ENCODE measurements at regions not wholly inside any gene's neighbourhood (a gene's known extent, or its start where the extent isn't known, plus 50 kb on each side); places are given as distances from the start of the nearest gene placed in this dataset.

DNA sequence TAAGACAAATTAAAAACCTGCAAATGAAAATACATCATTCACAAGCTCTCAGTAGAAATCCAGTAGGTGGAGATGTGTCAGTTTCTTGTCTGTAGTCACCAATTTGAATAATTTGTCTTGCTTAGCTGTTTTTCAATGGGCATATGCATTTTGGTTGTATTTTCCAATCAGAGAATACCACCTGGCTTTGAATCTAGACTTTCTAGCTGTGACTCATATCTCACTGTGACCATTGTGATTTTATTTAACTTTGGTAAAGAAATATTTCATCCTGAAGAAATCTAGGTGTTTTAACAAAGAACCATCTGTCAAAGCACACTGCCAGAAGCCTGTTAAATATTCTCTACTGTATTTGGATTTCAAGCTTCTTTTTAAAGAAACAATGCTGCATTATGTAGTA lies 1650.6 kb upstream of the IGFBP7 start:
- H3K27ac ChIP-seq (ENCODE audit: low read depth) = no peak overlapping the region
- no peaks in the 10 kb centered on the region for H4K20me1 ChIP-seq (replicated peaks; ENCODE audit: insufficient read depth)
- no peaks in the 10 kb centered on the region for H3K79me2 ChIP-seq (replicated peaks; ENCODE audit: insufficient read depth)
- no peak for ATAC-seq
- H3K4me1 ChIP-seq (ENCODE audit: insufficient read depth) = no peaks in the 10 kb centered on the region
- Mint-ChIP-seq H3K27ac (no peak overlapping the region), H3K9me3 (no peaks in the 10 kb centered on the region), H3K4me3 (no peak overlapping the region), H3K4me1 (no peaks in the 10 kb centered on the region), H3K36me3 (ENCODE audit: low read depth) (no peaks in the 10 kb centered on the region), H3K27me3 (ENCODE audit: insufficient read depth, low read depth, poor library complexity) (peaks cover 2% of the 10 kb centered on the region)
- no peaks in the 10 kb centered on the region for H3K36me3 ChIP-seq (ENCODE audit: insufficient read depth)
- no peak overlapping the region for H3K4me3 ChIP-seq
- H3F3A ChIP-seq (replicated peaks; ENCODE audit: low read depth) = no peaks in the 10 kb centered on the region; the same call in 1 of the 2 replicates
- no peak overlapping the region for H3K4me2 ChIP-seq
- H2AFZ ChIP-seq = no peak overlapping the region
- TF ChIP-seq JUNB (IDR thresholded peaks at IDR 0.05; ENCODE audit: unreplicated experiment) = no peak
- no peak for DNase-seq (ENCODE audit: low spot score)
- no peaks in the 10 kb centered on the region for H3K27me3 ChIP-seq (ENCODE audit: insufficient read depth)
- no peaks in the 10 kb centered on the region; the same call in 1 of the 2 replicates for H3K9me2 ChIP-seq (ENCODE audit: insufficient read depth)

DNA sequence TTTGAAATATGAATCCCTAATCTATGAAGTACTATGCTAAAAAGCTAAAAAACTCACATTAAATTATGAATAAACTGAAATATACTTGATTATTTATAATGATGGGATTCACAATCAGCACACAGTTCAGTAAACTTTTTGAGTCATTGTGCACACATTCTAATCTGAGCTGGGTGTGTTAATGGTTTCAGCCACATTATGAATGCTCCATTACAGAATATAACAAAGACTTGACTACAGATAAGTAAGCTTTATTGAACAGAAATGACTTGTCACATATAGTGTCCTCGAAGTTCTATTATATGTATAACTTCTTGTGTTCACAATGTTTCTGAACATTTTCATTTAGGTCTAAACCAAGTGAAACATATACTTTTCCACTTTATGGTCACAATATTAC lies 1649.9 kb upstream of the IGFBP7 start:
- Histone ChIP-seq H3K4me1 (ENCODE audit: insufficient read depth) (no peaks in the 10 kb centered on the region), H3K4me2 (no peak overlapping the region), H3K9me2 (ENCODE audit: insufficient read depth) (no peaks in the 10 kb centered on the region; the same call in 1 of the 2 replicates), H3K27me3 (ENCODE audit: insufficient read depth) (no peaks in the 10 kb centered on the region), H3K4me3 (no peak overlapping the region), H3F3A (replicated peaks; ENCODE audit: low read depth) (no peaks in the 10 kb centered on the region; the same call in 1 of the 2 replicates), H4K20me1 (replicated peaks; ENCODE audit: insufficient read depth) (no peaks in the 10 kb centered on the region), H2AFZ (no peak overlapping the region), H3K79me2 (replicated peaks; ENCODE audit: insufficient read depth) (no peaks in the 10 kb centered on the region), H3K36me3 (ENCODE audit: insufficient read depth) (no peaks in the 10 kb centered on the region), H3K27ac (ENCODE audit: low read depth) (no peak overlapping the region)
- H3K9me3 Mint-ChIP-seq = no peaks in the 10 kb centered on the region
- H3K4me3 Mint-ChIP-seq = no peak overlapping the region
- ATAC-seq = no peak
- H3K36me3 Mint-ChIP-seq (ENCODE audit: low read depth) = no peaks in the 10 kb centered on the region
- no peaks in the 10 kb centered on the region for H3K4me1 Mint-ChIP-seq
- no peak overlapping the region for H3K27ac Mint-ChIP-seq
- peaks cover 2% of the 10 kb centered on the region for H3K27me3 Mint-ChIP-seq (ENCODE audit: insufficient read depth, low read depth, poor library complexity)
- DNase-seq (ENCODE audit: low spot score) = no peak
- no peak for TF ChIP-seq JUNB (IDR thresholded peaks at IDR 0.05; ENCODE audit: unreplicated experiment)
- no peak for TF ChIP-seq POLR2AphosphoS5 (IDR thresholded peaks at IDR 0.05; ENCODE audit: low read depth)
- TF ChIP-seq EZH2 (IDR thresholded peaks at IDR 0.05; ENCODE audit: low read depth, unreplicated experiment) = no peak
- TF ChIP-seq, protein P1, sequence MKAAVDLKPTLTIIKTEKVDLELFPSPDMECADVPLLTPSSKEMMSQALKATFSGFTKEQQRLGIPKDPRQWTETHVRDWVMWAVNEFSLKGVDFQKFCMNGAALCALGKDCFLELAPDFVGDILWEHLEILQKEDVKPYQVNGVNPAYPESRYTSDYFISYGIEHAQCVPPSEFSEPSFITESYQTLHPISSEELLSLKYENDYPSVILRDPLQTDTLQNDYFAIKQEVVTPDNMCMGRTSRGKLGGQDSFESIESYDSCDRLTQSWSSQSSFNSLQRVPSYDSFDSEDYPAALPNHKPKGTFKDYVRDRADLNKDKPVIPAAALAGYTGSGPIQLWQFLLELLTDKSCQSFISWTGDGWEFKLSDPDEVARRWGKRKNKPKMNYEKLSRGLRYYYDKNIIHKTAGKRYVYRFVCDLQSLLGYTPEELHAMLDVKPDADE (IDR thresholded peaks at IDR 0.05) = no peak
- TF ChIP-seq EZH2phosphoT487 (IDR thresholded peaks at IDR 0.05; ENCODE audit: unreplicated experiment) = no peak
- TF ChIP-seq, protein P2, sequence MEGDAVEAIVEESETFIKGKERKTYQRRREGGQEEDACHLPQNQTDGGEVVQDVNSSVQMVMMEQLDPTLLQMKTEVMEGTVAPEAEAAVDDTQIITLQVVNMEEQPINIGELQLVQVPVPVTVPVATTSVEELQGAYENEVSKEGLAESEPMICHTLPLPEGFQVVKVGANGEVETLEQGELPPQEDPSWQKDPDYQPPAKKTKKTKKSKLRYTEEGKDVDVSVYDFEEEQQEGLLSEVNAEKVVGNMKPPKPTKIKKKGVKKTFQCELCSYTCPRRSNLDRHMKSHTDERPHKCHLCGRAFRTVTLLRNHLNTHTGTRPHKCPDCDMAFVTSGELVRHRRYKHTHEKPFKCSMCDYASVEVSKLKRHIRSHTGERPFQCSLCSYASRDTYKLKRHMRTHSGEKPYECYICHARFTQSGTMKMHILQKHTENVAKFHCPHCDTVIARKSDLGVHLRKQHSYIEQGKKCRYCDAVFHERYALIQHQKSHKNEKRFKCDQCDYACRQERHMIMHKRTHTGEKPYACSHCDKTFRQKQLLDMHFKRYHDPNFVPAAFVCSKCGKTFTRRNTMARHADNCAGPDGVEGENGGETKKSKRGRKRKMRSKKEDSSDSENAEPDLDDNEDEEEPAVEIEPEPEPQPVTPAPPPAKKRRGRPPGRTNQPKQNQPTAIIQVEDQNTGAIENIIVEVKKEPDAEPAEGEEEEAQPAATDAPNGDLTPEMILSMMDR (conservative IDR thresholded peaks at IDR 0.05; ENCODE audit: low read depth in 2 of 2) = no peak
- no peak for TF ChIP-seq REST (IDR thresholded peaks at IDR 0.05; ENCODE audit: unreplicated experiment)
- TF ChIP-seq STAT1 (IDR thresholded peaks at IDR 0.05; ENCODE audit: unreplicated experiment) = no peak
- TF ChIP-seq CREB1 (CRISPR knock-in tag; IDR thresholded peaks at IDR 0.05; ENCODE audit: low read depth) = no peak
- TF ChIP-seq ZNF114 (CRISPR knock-in tag; IDR thresholded peaks at IDR 0.05) = no peak
- TF ChIP-seq NANOG (IDR thresholded peaks at IDR 0.05; ENCODE audit: borderline replicate concordance) = no peak

Data from GM23338 (cell line).